H9 (cell line): ENCODE measurements at regions not wholly inside any gene's neighbourhood (a gene's known extent, or its start where the extent isn't known, plus 50 kb on each side); places are given as distances from the start of the nearest gene placed in this dataset.

Source experiments
- DNase-seq: peaks from one replicate; pipeline ENCODE4 v3.0.0-alpha.2; 2017
- H2AFZ ChIP-seq: one replicate; pipeline ENCODE4 v1.6.1; 2013; ENCODE audit warnings: mild to moderate bottlenecking, low read length, control low read depth, moderate library complexity
- H2AK5ac ChIP-seq: 2 replicates; pipeline ENCODE4 v1.6.1; 2013; ENCODE audit warnings: low read length, control low read depth, mixed read lengths; ENCODE audit not compliant: insufficient read length
- H2BK120ac ChIP-seq: one replicate; pipeline ENCODE4 v1.6.1; 2013; ENCODE audit warnings: low read depth, mild to moderate bottlenecking, low read length, control low read depth, inconsistent platforms; ENCODE audit not compliant: poor library complexity, severe bottlenecking
- H2BK12ac ChIP-seq: 2 replicates; pipeline ENCODE4 v1.6.1; 2013; ENCODE audit warnings: low read length, control low read depth, mixed read lengths, low read depth; ENCODE audit not compliant: insufficient read length
- H2BK15ac ChIP-seq: 2 replicates; pipeline ENCODE4 v1.6.1; 2013; ENCODE audit warnings: low read depth, low read length, control low read depth
- H2BK20ac ChIP-seq: one replicate; pipeline ENCODE4 v1.6.1; 2013; ENCODE audit warnings: low read depth, mild to moderate bottlenecking, low read length, control low read depth, inconsistent platforms; ENCODE audit not compliant: poor library complexity, severe bottlenecking
- H2BK5ac ChIP-seq: 2 replicates; pipeline ENCODE4 v1.6.1; 2013; ENCODE audit warnings: low read length, control low read depth, mixed read lengths; ENCODE audit not compliant: insufficient read length
- H3K14ac ChIP-seq: 2 replicates; pipeline ENCODE4 v1.6.1; 2013; ENCODE audit warnings: low read length, control low read depth; ENCODE audit not compliant: insufficient read depth
- H3K18ac ChIP-seq: 2 replicates; pipeline ENCODE4 v1.6.1; 2013; ENCODE audit warnings: low read depth, mild to moderate bottlenecking, mixed read lengths, low read length, control low read depth; ENCODE audit not compliant: insufficient read length
- H3K23ac ChIP-seq: 2 replicates; pipeline ENCODE4 v1.6.1; 2013; ENCODE audit warnings: low read length, control low read depth, mixed read lengths, low read depth; ENCODE audit not compliant: insufficient read length
- H3K23me2 ChIP-seq: 2 replicates; pipeline ENCODE4 v1.6.1; 2013; ENCODE audit warnings: low read depth, mild to moderate bottlenecking, mixed read lengths, low read length, control low read depth; ENCODE audit not compliant: insufficient read length, poor library complexity, severe bottlenecking
- H3K27ac ChIP-seq: 2 replicates; pipeline ENCODE4 v1.5.1; 2013; ENCODE audit warnings: low read length, control low read depth, mixed read lengths, low read depth; ENCODE audit not compliant: insufficient read length
- H3K27me3 ChIP-seq: 2 replicates; pipeline ENCODE4 v1.6.1; 2013; ENCODE audit warnings: low read length, control low read depth, inconsistent platforms; ENCODE audit not compliant: insufficient read depth
- H3K4ac ChIP-seq: 2 replicates; pipeline ENCODE4 v1.6.1; 2013; ENCODE audit warnings: low read depth, mild to moderate bottlenecking, control low read depth, inconsistent platforms, low read length, moderate library complexity
- H3K4me1 ChIP-seq: 2 replicates; pipeline ENCODE4 v1.6.1; 2013; ENCODE audit warnings: low read length, control low read depth, inconsistent platforms; ENCODE audit not compliant: insufficient read depth
- H3K4me2 ChIP-seq: 2 replicates; pipeline ENCODE4 v1.6.1; 2013; ENCODE audit warnings: low read length, control low read depth, mixed read lengths; ENCODE audit not compliant: insufficient read length, insufficient read depth
- H3K56ac ChIP-seq: 2 replicates; pipeline ENCODE4 v1.6.1; 2013; ENCODE audit warnings: low read depth, mild to moderate bottlenecking, mixed read lengths, low read length, control low read depth; ENCODE audit not compliant: insufficient read length
- H3K79me1 ChIP-seq: 2 replicates; pipeline ENCODE4 v1.6.1; 2013; ENCODE audit warnings: low read depth, mild to moderate bottlenecking, moderate library complexity, low read length, control low read depth, inconsistent platforms; ENCODE audit not compliant: insufficient read depth, poor library complexity, severe bottlenecking
- H3K79me2 ChIP-seq: 2 replicates; pipeline ENCODE4 v1.6.1; 2013; ENCODE audit warnings: low read length, control low read depth, inconsistent platforms; ENCODE audit not compliant: insufficient read depth
- H3K9ac ChIP-seq: 2 replicates; pipeline ENCODE4 v1.6.1; 2013; ENCODE audit warnings: low read length, control low read depth, mixed read lengths; ENCODE audit not compliant: insufficient read length; ENCODE audit errors: extremely low read depth
- H3K9me3 ChIP-seq: one replicate; pipeline ENCODE4 v1.6.1; 2013; ENCODE audit warnings: low read depth, low read length, inconsistent platforms; ENCODE audit not compliant: control insufficient read depth
- H3T11ph ChIP-seq: one replicate; pipeline ENCODE4 v1.6.1; 2013; ENCODE audit warnings: mild to moderate bottlenecking, low read length, control low read depth, inconsistent platforms
- H4K20me1 ChIP-seq: one replicate; pipeline ENCODE4 v1.6.1; 2013; ENCODE audit not compliant: control insufficient read depth, insufficient read length, insufficient read depth
- H4K5ac ChIP-seq: 2 replicates; pipeline ENCODE4 v1.6.1; 2013; ENCODE audit warnings: low read depth, mild to moderate bottlenecking, mixed read lengths, low read length, control low read depth; ENCODE audit not compliant: insufficient read length
- H4K8ac ChIP-seq: replicated peaks from 2 replicates; pipeline ENCODE4 v1.6.1; 2013; ENCODE audit warnings: low read length, control low read depth, mixed read lengths, low read depth; ENCODE audit not compliant: insufficient read length
- H4K91ac ChIP-seq: 2 replicates; pipeline ENCODE4 v1.6.1; 2013; ENCODE audit warnings: low read depth, mild to moderate bottlenecking, moderate library complexity, mixed read lengths, low read length, control low read depth; ENCODE audit not compliant: insufficient read length
- H3K27ac Mint-ChIP-seq, 3 experiments: 2 replicates in 2 of 3; 3 replicates in 1 of 3; pipeline ENCODE4 v1.8.0; 2020 to 2021; ENCODE audit warnings: mixed read lengths in 3 of 3, mild to moderate bottlenecking in 1 of 3, moderate library complexity in 1 of 3
- H3K27me3 Mint-ChIP-seq: 2 replicates; pipeline ENCODE4 v1.8.0; 2021; ENCODE audit warnings: low read depth, mild to moderate bottlenecking, moderate library complexity, mixed read lengths
- H3K36me3 Mint-ChIP-seq, 3 experiments: 2 replicates in 2 of 3; 3 replicates in 1 of 3; pipeline ENCODE4 v1.8.0; 2020 to 2021; ENCODE audit warnings: low read depth in 3 of 3, mixed read lengths in 3 of 3; ENCODE audit not compliant: insufficient read depth in 1 of 3
- H3K4me1 Mint-ChIP-seq, 2 experiments: 2 replicates each; pipeline ENCODE4 v1.8.0; 2020; ENCODE audit warnings: mixed read lengths in 2 of 2
- H3K4me3 Mint-ChIP-seq, 2 experiments: 2 replicates in 1 of 2; 3 replicates in 1 of 2; pipeline ENCODE4 v1.8.0; 2020 to 2021; ENCODE audit warnings: mild to moderate bottlenecking in 2 of 2, mixed read lengths in 2 of 2, moderate library complexity in 1 of 2
- H3K9me3 Mint-ChIP-seq, 2 experiments: 2 replicates in 1 of 2; 3 replicates in 1 of 2; pipeline ENCODE4 v1.8.0; 2020; ENCODE audit warnings: mild to moderate bottlenecking in 2 of 2, mixed read lengths in 2 of 2, moderate library complexity in 1 of 2
- TF ChIP-seq, protein P1 (sequence below): fragments of 200-600 bp; sonication (generic); conservative IDR thresholded peaks from 3 replicates; pipeline ENCODE4 v1.8.0; 2021; ENCODE audit warnings: antibody characterized with exemption, mild to moderate bottlenecking

GRCh38 chr6:51269876-51270275, 451.2 kb downstream of the TFAP2B start:
- H2BK20ac ChIP-seq: no peak overlapping the region
- no peak overlapping the region for H3K56ac ChIP-seq
- H2BK12ac ChIP-seq: no peak overlapping the region
- H4K5ac ChIP-seq: no peak overlapping the region
- no peak overlapping the region for H3K14ac ChIP-seq
- H2AK5ac ChIP-seq: no peak overlapping the region
- DNase-seq: no peak
- TF ChIP-seq, protein P1, sequence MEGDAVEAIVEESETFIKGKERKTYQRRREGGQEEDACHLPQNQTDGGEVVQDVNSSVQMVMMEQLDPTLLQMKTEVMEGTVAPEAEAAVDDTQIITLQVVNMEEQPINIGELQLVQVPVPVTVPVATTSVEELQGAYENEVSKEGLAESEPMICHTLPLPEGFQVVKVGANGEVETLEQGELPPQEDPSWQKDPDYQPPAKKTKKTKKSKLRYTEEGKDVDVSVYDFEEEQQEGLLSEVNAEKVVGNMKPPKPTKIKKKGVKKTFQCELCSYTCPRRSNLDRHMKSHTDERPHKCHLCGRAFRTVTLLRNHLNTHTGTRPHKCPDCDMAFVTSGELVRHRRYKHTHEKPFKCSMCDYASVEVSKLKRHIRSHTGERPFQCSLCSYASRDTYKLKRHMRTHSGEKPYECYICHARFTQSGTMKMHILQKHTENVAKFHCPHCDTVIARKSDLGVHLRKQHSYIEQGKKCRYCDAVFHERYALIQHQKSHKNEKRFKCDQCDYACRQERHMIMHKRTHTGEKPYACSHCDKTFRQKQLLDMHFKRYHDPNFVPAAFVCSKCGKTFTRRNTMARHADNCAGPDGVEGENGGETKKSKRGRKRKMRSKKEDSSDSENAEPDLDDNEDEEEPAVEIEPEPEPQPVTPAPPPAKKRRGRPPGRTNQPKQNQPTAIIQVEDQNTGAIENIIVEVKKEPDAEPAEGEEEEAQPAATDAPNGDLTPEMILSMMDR: no peak
- H2BK15ac ChIP-seq: no peak overlapping the region
- no peak overlapping the region for H3K9ac ChIP-seq
- H4K91ac ChIP-seq: no peak overlapping the region
- H3K9me3 ChIP-seq: no peaks in the 10 kb centered on the region
- no peaks in the 10 kb centered on the region for H3K23me2 ChIP-seq
- H3K36me3 Mint-ChIP-seq: no peaks in the 10 kb centered on the region
- H3T11ph ChIP-seq: no peak overlapping the region
- H3K27me3 Mint-ChIP-seq: no peaks in the 10 kb centered on the region; the same call in 1 of the 2 replicates
- H2AFZ ChIP-seq: no peak overlapping the region
- no peak overlapping the region for H3K27ac Mint-ChIP-seq
- no peak overlapping the region for H2BK5ac ChIP-seq
- H4K8ac ChIP-seq: no peak overlapping the region
- no peaks in the 10 kb centered on the region for H3K9me3 Mint-ChIP-seq
- H4K20me1 ChIP-seq: no peaks in the 10 kb centered on the region
- no peaks in the 10 kb centered on the region for H3K4me1 ChIP-seq
- no peak overlapping the region for H3K18ac ChIP-seq
- no peaks in the 10 kb centered on the region for H3K27me3 ChIP-seq
- H3K27ac ChIP-seq: no peak overlapping the region
- H2BK120ac ChIP-seq: no peak overlapping the region
- H3K23ac ChIP-seq: no peak overlapping the region
- no peak overlapping the region for H3K4me2 ChIP-seq
- no peak overlapping the region for H3K4me3 Mint-ChIP-seq
- H3K79me1 ChIP-seq: no peaks in the 10 kb centered on the region
- no peaks in the 10 kb centered on the region for H3K79me2 ChIP-seq
- H3K4ac ChIP-seq: no peak overlapping the region
- H3K4me1 Mint-ChIP-seq: peaks cover 15 to 19% of the 10 kb centered on the region in 2 experiments
